Left ventricle myocardium inferior (tissue), 1 donor: ENCODE measurements at regions not wholly inside any gene's neighbourhood (a gene's known extent, or its start where the extent isn't known, plus 50 kb on each side); places are given as distances from the start of the nearest gene placed in this dataset.
"Not testable (repeated sequence)": the region's sequence is repeated elsewhere in the genome, so short reads cannot be mapped to it uniquely, and the experiment has no call there.

Experiments
- DNase-seq: peaks from one replicate; pipeline ENCODE4 v3.0.0-alpha.2; 2020
- H3K27ac ChIP-seq: fragments of 200-600 bp; replicated peaks from 2 replicates; pipeline ENCODE4 v1.8.0; 2021
- H3K27me3 ChIP-seq: fragments of 200-600 bp; 2 replicates; pipeline ENCODE4 v1.8.0; 2021; ENCODE audit warnings: low read depth
- H3K36me3 ChIP-seq: fragments of 200-600 bp; 2 replicates; pipeline ENCODE4 v1.8.0; 2021
- H3K4me1 ChIP-seq: fragments of 200-600 bp; 2 replicates; pipeline ENCODE4 v1.8.0; 2021
- H3K4me3 ChIP-seq: fragments of 200-600 bp; 2 replicates; pipeline ENCODE4 v1.8.0; 2021; ENCODE audit warnings: mild to moderate bottlenecking, moderate library complexity
- H3K9me3 ChIP-seq: fragments of 200-600 bp; replicated peaks from 2 replicates; pipeline ENCODE4 v1.8.0; 2021
- CTCF ChIP-seq: fragments of 200-600 bp; IDR thresholded peaks from 2 replicates; pipeline ENCODE4 v1.8.0; 2021; ENCODE audit warnings: antibody characterized with exemption, mild to moderate bottlenecking, borderline replicate concordance
- intact Hi-C: fragments of 100-400 bp; cut with micrococcal nuclease; formaldehyde crosslinking; loops from one replicate; pipeline ENCODE4 v1.11.0; 2022
- donor health status: DM: no; HTN: yes; CAD: no; lungs with severe emphysema.

- H3K4me3 ChIP-seq = peak overlapping the region; percentile 58
- no peaks in the 10 kb centered on the region for H3K36me3 ChIP-seq
- H3K4me1 ChIP-seq = no peaks in the 10 kb centered on the region
- H3K9me3 ChIP-seq = no peaks in the 10 kb centered on the region
- no peaks in the 10 kb centered on the region for H3K27me3 ChIP-seq
- DNase-seq = no peak
- peak overlapping the region; percentile 61 for H3K27ac ChIP-seq
- intact Hi-C loops = no loop called here
- TF ChIP-seq CTCF = no peak
Observed at GRCh38 chr4:86452422-86452891, 92.6 kb upstream of the MAPK10 start.

GRCh38 chr4:86452924-86453531, 93.2 kb upstream of the MAPK10 start:
- H3K4me1 ChIP-seq = no peaks in the 10 kb centered on the region
- intact Hi-C loops = no loop called here
- H3K9me3 ChIP-seq = no peaks in the 10 kb centered on the region
- no peaks in the 10 kb centered on the region for H3K36me3 ChIP-seq
- peak; percentile 44 for DNase-seq
- no peak for TF ChIP-seq CTCF
- H3K27me3 ChIP-seq = no peaks in the 10 kb centered on the region
- H3K27ac ChIP-seq = peak overlapping the region; percentile 61
- peak overlapping the region; percentile 58 for H3K4me3 ChIP-seq

GRCh38 chr4:86453611-86454072, 93.8 kb upstream of the MAPK10 start:
- H3K4me1 ChIP-seq, intact Hi-C loops, H3K36me3 ChIP-seq, DNase-seq, H3K27ac ChIP-seq, H3K27me3 ChIP-seq, H3K9me3 ChIP-seq: not testable (repeated sequence)
- H3K4me3 ChIP-seq = peak overlapping the region; percentile 58

- H3K4me1 ChIP-seq = no peaks in the 10 kb centered on the region
- H3K4me3 ChIP-seq = no peak overlapping the region
- H3K27me3 ChIP-seq = no peaks in the 10 kb centered on the region
- intact Hi-C loops = no loop called here
- H3K9me3 ChIP-seq = peaks cover 11% of the 10 kb centered on the region
- TF ChIP-seq CTCF = no peak
- DNase-seq = no peak
- H3K36me3 ChIP-seq = no peaks in the 10 kb centered on the region
- no peak overlapping the region for H3K27ac ChIP-seq
Observed at GRCh38 chr4:86461849-86462248, 102.0 kb upstream of the MAPK10 start.

GRCh38 chr4:86472377-86473019, 112.6 kb upstream of the MAPK10 start:
- Histone ChIP-seq H3K36me3 (no peaks in the 10 kb centered on the region), H3K27ac (no peak overlapping the region), H3K27me3 (no peaks in the 10 kb centered on the region), H3K9me3 (no peaks in the 10 kb centered on the region), H3K4me1 (no peaks in the 10 kb centered on the region), H3K4me3 (no peak overlapping the region)
- TF ChIP-seq CTCF = no peak
- no peak for DNase-seq
- intact Hi-C loops = no loop called here

GRCh38 chr4:86478151-86478550, 116.0 kb upstream of the PTPN13 start:
- H3K4me3 ChIP-seq, H3K9me3 ChIP-seq, intact Hi-C loops, H3K27me3 ChIP-seq, H3K36me3 ChIP-seq, H3K27ac ChIP-seq, DNase-seq, H3K4me1 ChIP-seq: not testable (repeated sequence)
